PFSK-1 (cell line): ENCODE measurements at regions not wholly inside any gene's neighbourhood (a gene's known extent, or its start where the extent isn't known, plus 50 kb on each side); places are given as distances from the start of the nearest gene placed in this dataset.

Experiments
- FOXP2 ChIP-seq: optimal IDR thresholded peaks from 2 replicates; pipeline ENCODE3; 2011; ENCODE audit warnings: borderline replicate concordance, control low read depth, inconsistent platforms; ENCODE audit not compliant: insufficient read depth; ENCODE audit errors: extremely low read length, extremely low read depth
- POLR2AphosphoS5 ChIP-seq: IDR thresholded peaks from 2 replicates; pipeline ENCODE4 v1.6.1; 2012; ENCODE audit warnings: low read depth, mild to moderate bottlenecking, control low read depth, low read length, moderate library complexity
- SIN3A ChIP-seq: IDR thresholded peaks from 2 replicates; pipeline ENCODE4 v1.6.1; 2012; ENCODE audit warnings: mild to moderate bottlenecking, low read length, moderate library complexity, borderline replicate concordance; ENCODE audit not compliant: insufficient read depth
- TAF1 ChIP-seq: IDR thresholded peaks from 2 replicates; pipeline ENCODE4 v1.6.1; 2012; ENCODE audit warnings: low read length, control low read depth, borderline replicate concordance; ENCODE audit not compliant: insufficient read depth
- TF ChIP-seq, protein P1 (sequence below), 2 experiments: IDR thresholded peaks; 2 replicates each; pipeline versions ENCODE4 v1.6.1 to v1.8.0; 2011 to 2012; ENCODE audit warnings: low read depth in 2 of 2, low read length in 2 of 2, control low read depth in 1 of 2, inconsistent platforms in 1 of 2, mild to moderate bottlenecking in 1 of 2, moderate library complexity in 1 of 2; ENCODE audit not compliant: insufficient read depth in 1 of 2

DNA sequence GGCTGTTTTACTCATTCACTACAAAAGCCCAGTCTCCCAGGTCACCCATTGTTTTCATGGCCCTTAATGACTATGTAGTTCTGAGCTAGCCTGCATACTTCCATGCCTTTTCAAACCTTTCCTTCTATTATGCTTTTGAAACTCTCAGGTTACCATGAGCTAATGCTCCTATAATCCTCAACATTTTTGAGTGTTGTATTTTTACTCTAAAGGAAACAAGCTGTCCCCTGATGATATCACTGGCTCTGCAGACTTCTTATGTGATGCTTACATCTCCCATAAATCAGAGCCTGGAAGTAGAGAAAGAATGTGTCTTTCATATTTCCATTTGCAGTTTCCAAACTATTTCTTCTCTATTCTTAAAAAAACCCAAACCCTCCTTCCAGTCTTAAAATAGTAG lies 159.0 kb upstream of the RAG2 start:
- TF ChIP-seq SIN3A: no peak
- TF ChIP-seq, protein P1, sequence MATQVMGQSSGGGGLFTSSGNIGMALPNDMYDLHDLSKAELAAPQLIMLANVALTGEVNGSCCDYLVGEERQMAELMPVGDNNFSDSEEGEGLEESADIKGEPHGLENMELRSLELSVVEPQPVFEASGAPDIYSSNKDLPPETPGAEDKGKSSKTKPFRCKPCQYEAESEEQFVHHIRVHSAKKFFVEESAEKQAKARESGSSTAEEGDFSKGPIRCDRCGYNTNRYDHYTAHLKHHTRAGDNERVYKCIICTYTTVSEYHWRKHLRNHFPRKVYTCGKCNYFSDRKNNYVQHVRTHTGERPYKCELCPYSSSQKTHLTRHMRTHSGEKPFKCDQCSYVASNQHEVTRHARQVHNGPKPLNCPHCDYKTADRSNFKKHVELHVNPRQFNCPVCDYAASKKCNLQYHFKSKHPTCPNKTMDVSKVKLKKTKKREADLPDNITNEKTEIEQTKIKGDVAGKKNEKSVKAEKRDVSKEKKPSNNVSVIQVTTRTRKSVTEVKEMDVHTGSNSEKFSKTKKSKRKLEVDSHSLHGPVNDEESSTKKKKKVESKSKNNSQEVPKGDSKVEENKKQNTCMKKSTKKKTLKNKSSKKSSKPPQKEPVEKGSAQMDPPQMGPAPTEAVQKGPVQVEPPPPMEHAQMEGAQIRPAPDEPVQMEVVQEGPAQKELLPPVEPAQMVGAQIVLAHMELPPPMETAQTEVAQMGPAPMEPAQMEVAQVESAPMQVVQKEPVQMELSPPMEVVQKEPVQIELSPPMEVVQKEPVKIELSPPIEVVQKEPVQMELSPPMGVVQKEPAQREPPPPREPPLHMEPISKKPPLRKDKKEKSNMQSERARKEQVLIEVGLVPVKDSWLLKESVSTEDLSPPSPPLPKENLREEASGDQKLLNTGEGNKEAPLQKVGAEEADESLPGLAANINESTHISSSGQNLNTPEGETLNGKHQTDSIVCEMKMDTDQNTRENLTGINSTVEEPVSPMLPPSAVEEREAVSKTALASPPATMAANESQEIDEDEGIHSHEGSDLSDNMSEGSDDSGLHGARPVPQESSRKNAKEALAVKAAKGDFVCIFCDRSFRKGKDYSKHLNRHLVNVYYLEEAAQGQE (IDR thresholded peaks at IDR 0.05; ENCODE audit: insufficient read depth in 1 of 2, low read depth in 2 of 2, low read length in 2 of 2): no peak
- no peak for TF ChIP-seq TAF1
- TF ChIP-seq FOXP2: no peak
- no peak for TF ChIP-seq POLR2AphosphoS5

DNA sequence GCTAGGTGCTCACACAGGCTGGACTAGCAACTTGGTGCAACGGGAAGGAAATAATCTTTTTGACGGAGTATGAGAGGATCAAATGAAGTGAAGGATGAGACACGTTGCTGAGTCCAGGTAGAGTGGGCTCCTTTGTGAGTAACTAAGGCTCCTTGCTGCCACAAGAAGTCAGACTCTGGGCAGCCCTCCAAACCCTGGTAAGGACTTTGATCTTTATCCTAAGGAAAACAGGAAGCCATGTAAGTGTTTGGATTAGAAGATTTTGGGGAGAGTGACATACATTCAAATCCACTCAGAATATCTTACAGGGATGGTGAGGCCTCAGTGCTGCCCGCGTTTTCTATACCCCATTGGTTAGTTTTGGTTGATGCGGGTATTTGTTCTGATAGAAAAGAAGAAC lies 155.9 kb upstream of the RAG2 start:
- no peak for TF ChIP-seq SIN3A
- TF ChIP-seq, protein P1 (IDR thresholded peaks at IDR 0.05; ENCODE audit: insufficient read depth in 1 of 2, low read depth in 2 of 2, low read length in 2 of 2): no peak
- no peak for TF ChIP-seq POLR2AphosphoS5
- no peak for TF ChIP-seq TAF1
- TF ChIP-seq FOXP2: no peak

DNA sequence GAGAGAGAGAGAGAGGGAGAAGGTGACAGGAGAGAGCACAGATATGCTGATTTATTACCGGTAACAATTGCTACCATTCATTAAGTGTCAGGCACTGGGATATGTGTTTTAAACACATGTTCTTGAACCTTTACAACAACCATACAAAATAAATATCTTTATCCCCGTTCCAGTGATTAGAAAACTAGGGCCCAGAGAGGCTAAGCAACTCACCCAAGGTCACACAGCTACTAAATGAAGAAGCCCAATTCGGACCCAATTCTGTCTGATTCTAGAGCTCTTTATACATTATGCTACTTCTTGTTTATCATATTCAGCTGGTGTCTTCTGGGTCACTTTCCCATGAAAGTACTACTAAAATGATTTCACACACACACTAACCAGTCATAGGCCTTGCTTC lies 154.0 kb upstream of the RAG2 start:
- TF ChIP-seq, protein P1 (IDR thresholded peaks at IDR 0.05; ENCODE audit: insufficient read depth in 1 of 2, low read depth in 2 of 2, low read length in 2 of 2): no peak
- TF ChIP-seq FOXP2: no peak
- TF ChIP-seq POLR2AphosphoS5: no peak
- TF ChIP-seq TAF1: no peak
- TF ChIP-seq SIN3A: no peak

DNA sequence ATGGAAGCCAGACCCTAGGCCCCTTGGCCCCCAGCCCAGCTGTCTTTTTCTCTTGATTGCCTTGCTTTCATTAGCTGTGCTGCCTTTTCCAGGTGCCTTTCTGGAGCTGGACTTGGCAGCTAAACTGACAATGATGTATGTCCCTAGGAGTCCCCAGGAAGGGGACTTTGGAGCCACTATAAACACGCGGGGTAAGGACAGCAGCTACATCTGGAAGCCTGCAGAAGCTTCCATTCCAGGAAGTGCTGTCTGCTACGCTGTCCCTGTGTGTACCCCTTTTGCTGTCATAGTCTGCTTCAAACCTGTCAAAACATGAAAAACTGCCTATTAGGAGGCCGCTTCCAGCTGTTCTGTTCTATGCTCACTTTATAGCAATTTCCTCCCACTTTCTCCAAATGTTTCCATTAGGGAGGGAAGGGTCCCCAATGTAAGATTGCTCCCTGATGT lies 153.3 kb upstream of the RAG2 start:
- TF ChIP-seq FOXP2: no peak
- no peak for TF ChIP-seq TAF1
- TF ChIP-seq, protein P1 (IDR thresholded peaks at IDR 0.05; ENCODE audit: insufficient read depth in 1 of 2, low read depth in 2 of 2, low read length in 2 of 2): peak in 1 of 2 experiments; percentile 57; a peak in 2 of 4 replicates
- peak; percentile 33; the same call in 1 of the 2 replicates for TF ChIP-seq POLR2AphosphoS5
- 0 out of 2 replicates have a peak, but pooled peaks have one; percentile 2 for TF ChIP-seq SIN3A

DNA sequence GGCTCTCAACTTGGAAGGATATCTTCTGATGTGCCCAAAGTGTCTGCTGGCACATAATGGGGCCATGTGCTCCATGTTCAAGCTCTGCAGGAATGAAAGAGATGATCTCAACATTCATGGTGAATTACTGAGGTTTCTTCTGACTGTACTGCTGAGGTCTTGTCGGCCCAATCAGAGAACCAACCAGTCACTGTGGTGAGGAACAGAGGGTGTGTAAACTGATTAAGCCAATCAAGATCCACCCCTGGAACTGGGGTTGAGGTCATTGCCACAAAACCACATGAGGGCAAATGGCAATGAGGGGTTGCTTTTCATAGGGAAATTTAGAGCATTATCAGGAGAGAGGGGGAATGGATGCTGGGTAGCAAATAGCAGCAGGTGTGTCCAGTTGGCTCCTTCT lies 152.3 kb upstream of the RAG2 start:
- TF ChIP-seq, protein P1 (IDR thresholded peaks at IDR 0.05; ENCODE audit: insufficient read depth in 1 of 2, low read depth in 2 of 2, low read length in 2 of 2): no peak
- peak; percentile 45 for TF ChIP-seq FOXP2
